OCI-LY1 (cell line): ENCODE measurements at regions not wholly inside any gene's neighbourhood (a gene's known extent, or its start where the extent isn't known, plus 50 kb on each side); places are given as distances from the start of the nearest gene placed in this dataset.

Experiments
- H2AFZ ChIP-seq: fragments of 200-600 bp; sonication (generic), shearing (Covaris generic); 2 replicates; pipeline ENCODE4 v1.6.0; 2014; ENCODE audit warnings: antibody characterized with exemption, mild to moderate bottlenecking, low read length
- H3F3A ChIP-seq: fragments of 200-600 bp; sonication (generic), shearing (Covaris generic); 2 replicates; pipeline ENCODE4 v1.6.0; 2014; ENCODE audit warnings: mild to moderate bottlenecking, antibody characterized with exemption, low read length, moderate library complexity; ENCODE audit not compliant: insufficient read depth
- H3K27ac ChIP-seq: fragments of 200-600 bp; sonication (generic); 2 replicates; pipeline ENCODE4 v1.5.1; 2014; ENCODE audit warnings: low read length, mixed run types, mild to moderate bottlenecking, low read depth; ENCODE audit not compliant: poor library complexity, severe bottlenecking
- H3K27me3 ChIP-seq: fragments of 200-600 bp; sonication (generic); 2 replicates; pipeline ENCODE4 v1.6.0; 2014; ENCODE audit warnings: antibody characterized with exemption, mild to moderate bottlenecking, low read length, moderate library complexity; ENCODE audit not compliant: insufficient read depth
- H3K36me3 ChIP-seq: fragments of 200-600 bp; sonication (generic); 2 replicates; pipeline ENCODE4 v1.6.1; 2014; ENCODE audit warnings: mild to moderate bottlenecking, antibody characterized with exemption, low read length, moderate library complexity, mixed read lengths; ENCODE audit not compliant: insufficient read depth
- H3K4me1 ChIP-seq: fragments of 200-600 bp; sonication (generic); 2 replicates; pipeline ENCODE4 v1.5.1; 2014; ENCODE audit warnings: mild to moderate bottlenecking, low read length, moderate library complexity; ENCODE audit not compliant: insufficient read depth, severe bottlenecking
- H3K4me2 ChIP-seq: fragments of 200-600 bp; sonication (generic), shearing (Covaris generic); 2 replicates; pipeline ENCODE4 v1.6.1; 2014; ENCODE audit warnings: low read length
- H3K4me3 ChIP-seq: fragments of 200-600 bp; sonication (generic); 2 replicates; pipeline ENCODE4 v1.5.1; 2014; ENCODE audit warnings: low read length, low read depth, mild to moderate bottlenecking, mixed read lengths; ENCODE audit not compliant: poor library complexity, severe bottlenecking
- H3K79me2 ChIP-seq: fragments of 200-600 bp; shearing (Covaris generic); 2 replicates; pipeline ENCODE4 v1.6.1; 2016; ENCODE audit warnings: mixed run types, low read length, mixed read lengths; ENCODE audit not compliant: insufficient read depth
- H3K9ac ChIP-seq: fragments of 200-600 bp; sonication (generic), shearing (Covaris generic); 2 replicates; pipeline ENCODE4 v1.6.1; 2014; ENCODE audit warnings: mild to moderate bottlenecking, low read length, mixed read lengths
- H3K9me2 ChIP-seq: fragments of 200-600 bp; sonication (generic), shearing (Covaris generic); 2 replicates; pipeline ENCODE4 v1.6.1; 2014; ENCODE audit warnings: low read depth, mild to moderate bottlenecking, low read length, mixed read lengths
- H3K9me3 ChIP-seq: fragments of 200-600 bp; shearing (Covaris generic); 2 replicates; pipeline ENCODE4 v1.6.1; 2014; ENCODE audit warnings: low read length, mixed read lengths
- H4K20me1 ChIP-seq: fragments of 200-600 bp; sonication (generic), shearing (Covaris generic); 2 replicates; pipeline ENCODE4 v1.6.0; 2016; ENCODE audit warnings: mild to moderate bottlenecking, low read length; ENCODE audit not compliant: insufficient read depth
- CTCF ChIP-seq: fragments of 200-600 bp; sonication (generic), shearing (Covaris generic); IDR thresholded peaks from 2 replicates; pipeline ENCODE4 v1.5.1; 2017; ENCODE audit warnings: mild to moderate bottlenecking, antibody characterized with exemption, low read length, moderate library complexity, mixed read lengths
- EZH2 ChIP-seq: fragments of 200-600 bp; sonication (generic), shearing (Covaris generic); IDR thresholded peaks from 2 replicates; pipeline ENCODE4 v1.8.0; 2017; ENCODE audit warnings: borderline replicate concordance, mixed run types, mild to moderate bottlenecking, antibody characterized with exemption, low read length, moderate library complexity, mixed read lengths

GRCh38 chr20:22789676-22790075 lies 205.3 kb upstream of the FOXA2 start:
- Histone ChIP-seq H3F3A (no peaks in the 10 kb centered on the region), H2AFZ (no peak overlapping the region), H3K27me3 (no peaks in the 10 kb centered on the region), H3K27ac (no peak overlapping the region), H3K9me2 (no peaks in the 10 kb centered on the region), H3K79me2 (no peaks in the 10 kb centered on the region), H3K4me3 (no peak overlapping the region), H3K4me1 (no peaks in the 10 kb centered on the region), H3K9me3 (no peaks in the 10 kb centered on the region), H3K4me2 (no peak overlapping the region), H3K9ac (no peak overlapping the region), H4K20me1 (no peaks in the 10 kb centered on the region), H3K36me3 (no peaks in the 10 kb centered on the region)
- TF ChIP-seq CTCF (no peak), EZH2 (no peak)

- Histone ChIP-seq H3K4me1 (no peaks in the 10 kb centered on the region), H3K9me2 (no peaks in the 10 kb centered on the region), H4K20me1 (no peaks in the 10 kb centered on the region), H3K36me3 (no peaks in the 10 kb centered on the region), H3K79me2 (no peaks in the 10 kb centered on the region), H3F3A (no peaks in the 10 kb centered on the region), H2AFZ (no peak overlapping the region), H3K9me3 (no peaks in the 10 kb centered on the region), H3K27me3 (no peaks in the 10 kb centered on the region), H3K4me3 (no peak overlapping the region), H3K9ac (no peak overlapping the region), H3K27ac (no peak overlapping the region), H3K4me2 (no peak overlapping the region)
- TF ChIP-seq EZH2 (no peak), CTCF (no peak)
Measured at GRCh38 chr20:22791396-22791795, 207.0 kb upstream of the FOXA2 start.

GRCh38 chr20:22791877-22792525 lies 207.6 kb upstream of the FOXA2 start:
- Histone ChIP-seq H3K27me3 (no peaks in the 10 kb centered on the region), H3K9ac (no peak overlapping the region), H3K36me3 (no peaks in the 10 kb centered on the region), H3K4me2 (no peak overlapping the region), H3K9me2 (no peaks in the 10 kb centered on the region), H3K79me2 (no peaks in the 10 kb centered on the region), H2AFZ (no peak overlapping the region), H3F3A (no peaks in the 10 kb centered on the region), H4K20me1 (no peaks in the 10 kb centered on the region), H3K27ac (no peak overlapping the region), H3K9me3 (no peaks in the 10 kb centered on the region), H3K4me3 (no peak overlapping the region), H3K4me1 (no peaks in the 10 kb centered on the region)
- TF ChIP-seq EZH2 (no peak), CTCF (no peak)
